ENCODE measurements at regions not wholly inside any gene's neighbourhood (a gene's known extent, or its start where the extent isn't known, plus 50 kb on each side); places are given as distances from the start of the nearest gene placed in this dataset.

GRCh38 chr10:110355141-110355831, 50.6 kb upstream of the SMNDC1 start:
- no peak for DNase-seq (ENCODE audit: low read depth)

DNA sequence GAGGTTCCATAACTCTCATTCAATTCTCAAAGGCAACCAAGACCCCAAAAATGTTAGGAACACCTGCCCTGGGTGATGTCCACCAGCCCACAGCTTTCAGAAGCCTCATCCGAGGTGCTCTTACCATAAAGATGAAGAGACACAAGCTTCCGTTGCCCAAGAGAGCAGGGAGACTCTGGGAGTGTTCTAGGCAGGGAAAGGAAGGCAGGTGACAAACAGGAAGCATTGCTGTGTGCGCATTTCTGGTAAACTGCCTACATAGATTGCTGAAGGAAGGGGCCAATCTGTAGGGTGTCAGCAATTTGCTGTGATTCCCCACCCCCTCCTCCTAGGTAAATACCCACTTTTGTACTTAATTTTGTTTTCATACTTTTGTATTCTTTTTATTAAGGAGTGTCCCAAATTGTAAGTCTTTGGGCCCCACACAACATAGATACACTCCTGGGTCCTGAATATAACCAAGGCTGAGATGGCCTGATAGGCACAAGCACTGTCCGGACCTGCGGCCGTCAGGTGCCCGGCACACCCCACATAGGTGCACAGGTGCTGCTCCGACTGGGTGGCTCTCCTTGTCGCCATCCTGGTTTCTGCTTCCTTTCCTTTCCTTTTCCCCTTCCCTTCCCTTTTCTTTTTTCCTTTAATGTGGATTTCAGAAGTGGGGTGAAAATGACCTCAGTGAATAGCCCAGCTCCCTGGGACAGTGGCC, 51.4 kb upstream of the SMNDC1 start:
- no peak for DNase-seq (ENCODE audit: low read depth)

DNA sequence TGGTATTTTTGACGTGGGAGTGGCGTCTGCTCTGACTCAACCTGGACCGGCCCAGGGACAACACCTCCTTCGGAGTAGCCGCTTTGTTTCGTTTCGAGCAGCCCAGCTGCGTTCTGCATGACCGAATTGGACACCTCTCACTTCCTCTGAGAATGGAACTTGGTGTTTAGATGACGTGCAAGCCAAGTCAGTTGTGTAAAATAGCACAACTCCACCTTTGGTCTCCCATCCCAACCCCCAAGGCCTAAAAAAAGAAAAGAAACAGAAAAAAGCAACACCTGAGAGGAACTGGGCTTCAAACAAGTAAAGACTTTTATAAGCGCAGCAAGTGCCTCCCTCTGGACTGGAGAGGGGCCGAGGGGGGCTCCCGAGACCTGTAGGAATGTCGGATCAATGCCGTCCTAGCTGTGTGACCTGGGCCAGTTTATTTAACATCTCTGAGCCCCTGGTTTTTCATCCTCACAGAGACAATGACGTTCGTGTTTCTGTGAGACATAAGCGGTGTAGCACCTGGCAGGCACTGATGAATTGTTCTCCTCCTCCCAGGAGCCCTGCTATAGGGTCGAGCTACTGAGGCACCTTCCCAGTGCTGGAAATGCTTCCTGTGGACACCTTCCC, 52.0 kb upstream of the SMNDC1 start:
- DNase-seq (ENCODE audit: low read depth): peak; percentile 36

- DNase-seq (ENCODE audit: low read depth): peak; percentile 33
These were observed 52.6 kb upstream of the SMNDC1 start for GRCh38 chr10:110357252-110357780.

GRCh38 chr10:110357871-110358270, 53.2 kb upstream of the SMNDC1 start:
- no peak for DNase-seq (ENCODE audit: low read depth)

DNA sequence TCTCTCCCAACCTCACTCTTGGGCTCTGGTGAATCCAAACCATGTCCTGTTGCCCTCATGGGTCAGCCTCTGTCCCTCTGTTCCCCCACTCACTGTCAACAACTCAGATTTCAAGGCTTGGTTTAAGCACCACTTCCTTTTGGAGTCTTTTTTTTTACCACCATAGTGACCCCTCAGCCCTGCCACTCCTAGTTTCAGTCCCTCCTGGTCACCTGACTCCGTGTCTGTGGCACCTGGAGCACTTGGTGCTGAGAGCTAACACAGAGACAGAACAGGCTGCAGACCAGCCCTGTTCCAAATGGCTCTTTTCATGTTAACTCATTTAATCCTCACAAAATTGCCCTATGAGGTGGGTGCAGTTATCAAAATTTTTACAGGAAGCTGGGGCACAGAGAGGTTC, 53.6 kb upstream of the SMNDC1 start:
- DNase-seq (ENCODE audit: low read depth): no peak

DNA sequence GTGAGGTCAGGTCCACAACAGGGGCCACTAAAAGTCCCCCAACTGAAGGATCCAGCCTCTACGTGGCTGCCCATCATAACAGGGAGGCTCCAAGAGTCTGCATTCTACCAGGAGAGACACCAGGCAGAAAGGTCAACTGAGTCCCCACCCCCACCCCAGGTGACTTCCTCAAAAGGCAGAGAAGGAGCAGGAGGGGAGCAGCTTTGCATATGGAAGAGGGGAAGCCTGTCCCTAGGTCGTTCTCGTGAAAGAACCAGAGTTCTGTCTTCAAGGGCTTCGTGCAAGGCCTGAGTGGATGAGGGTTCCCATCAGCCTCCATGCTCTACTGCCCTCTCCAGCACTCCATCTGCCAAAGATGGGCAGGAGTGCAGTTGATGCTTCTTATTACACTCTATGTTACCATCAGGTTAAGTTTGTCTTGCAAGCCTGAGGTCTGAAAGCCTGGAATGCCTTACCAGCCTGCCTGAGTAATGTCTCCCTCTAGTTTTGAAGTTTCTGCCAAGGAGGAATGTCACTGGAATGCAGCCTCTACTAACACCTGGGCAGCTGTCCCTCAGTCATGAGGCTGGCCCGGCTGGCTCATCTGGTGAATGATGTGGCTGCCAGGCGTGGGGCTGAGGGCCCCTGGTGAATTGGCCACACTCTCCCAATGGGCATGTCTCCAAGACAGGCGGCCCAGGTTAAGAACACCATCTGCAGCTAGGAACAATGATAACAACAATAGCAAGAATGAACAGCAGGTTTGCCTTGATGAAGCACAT, 54.3 kb upstream of the SMNDC1 start:
- DNase-seq (ENCODE audit: low read depth): no peak

DNA sequence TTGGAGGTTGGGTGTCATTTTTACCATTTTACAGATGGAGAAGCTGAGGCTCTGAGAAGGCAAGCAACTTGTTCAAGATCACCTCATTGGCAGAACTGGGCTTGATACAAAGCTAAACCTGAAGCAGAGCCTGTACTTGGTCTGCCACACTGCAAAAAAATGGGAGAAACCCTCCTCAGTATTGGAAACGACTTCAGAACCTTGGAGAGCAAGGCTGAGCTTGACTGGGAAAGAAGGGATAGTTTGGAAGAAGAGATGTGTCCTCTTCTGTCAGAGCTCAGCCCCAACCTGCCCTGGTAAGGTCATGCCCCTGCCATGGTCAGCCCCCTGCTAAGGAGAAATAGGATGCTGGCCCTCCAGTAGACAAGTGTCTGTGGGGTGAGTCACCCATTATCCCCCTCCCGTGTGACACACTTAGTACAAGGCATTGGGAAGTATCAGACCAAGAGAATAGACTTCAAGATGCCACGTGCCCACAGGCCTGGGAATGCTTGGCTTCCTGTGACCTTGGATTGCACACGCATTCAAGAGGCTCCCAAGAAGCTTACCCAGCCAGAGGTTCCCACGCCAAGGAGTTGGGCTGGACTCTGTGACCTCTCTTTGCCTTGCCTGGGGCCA, 56.2 kb upstream of the SMNDC1 start:
- DNase-seq (ENCODE audit: low read depth): no peak

DNA sequence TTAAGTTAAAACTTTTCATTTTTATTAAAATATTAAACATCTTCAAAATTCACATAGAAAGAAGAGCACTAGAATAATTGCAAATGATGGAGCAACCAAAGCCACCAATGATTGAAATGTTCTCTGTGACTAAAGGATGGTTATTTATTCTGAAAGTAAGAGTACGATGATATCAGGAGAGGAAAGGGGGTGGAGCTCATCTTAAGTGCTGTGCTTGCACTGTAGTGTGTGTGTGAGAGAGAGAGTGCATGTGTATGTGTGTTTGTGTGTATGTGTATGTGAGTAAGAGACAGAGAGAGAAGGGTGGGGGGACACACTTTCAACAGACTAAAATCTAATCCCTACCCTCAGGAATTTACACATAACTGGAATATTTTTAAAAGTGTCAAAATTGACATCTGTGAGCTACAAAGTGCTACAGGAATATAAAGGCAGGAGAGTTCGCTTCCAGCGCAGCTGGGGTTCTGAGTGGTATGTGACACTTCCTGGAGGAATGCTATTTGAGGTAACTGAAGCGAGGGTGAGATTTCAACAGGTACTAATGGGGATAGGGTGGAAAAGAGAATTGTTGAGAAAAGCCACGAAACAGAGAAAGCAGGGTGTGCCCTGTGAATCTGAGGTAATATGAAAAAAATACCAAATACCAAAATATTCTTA, 57.2 kb upstream of the SMNDC1 start:
- DNase-seq (ENCODE audit: low read depth): no peak

DNA sequence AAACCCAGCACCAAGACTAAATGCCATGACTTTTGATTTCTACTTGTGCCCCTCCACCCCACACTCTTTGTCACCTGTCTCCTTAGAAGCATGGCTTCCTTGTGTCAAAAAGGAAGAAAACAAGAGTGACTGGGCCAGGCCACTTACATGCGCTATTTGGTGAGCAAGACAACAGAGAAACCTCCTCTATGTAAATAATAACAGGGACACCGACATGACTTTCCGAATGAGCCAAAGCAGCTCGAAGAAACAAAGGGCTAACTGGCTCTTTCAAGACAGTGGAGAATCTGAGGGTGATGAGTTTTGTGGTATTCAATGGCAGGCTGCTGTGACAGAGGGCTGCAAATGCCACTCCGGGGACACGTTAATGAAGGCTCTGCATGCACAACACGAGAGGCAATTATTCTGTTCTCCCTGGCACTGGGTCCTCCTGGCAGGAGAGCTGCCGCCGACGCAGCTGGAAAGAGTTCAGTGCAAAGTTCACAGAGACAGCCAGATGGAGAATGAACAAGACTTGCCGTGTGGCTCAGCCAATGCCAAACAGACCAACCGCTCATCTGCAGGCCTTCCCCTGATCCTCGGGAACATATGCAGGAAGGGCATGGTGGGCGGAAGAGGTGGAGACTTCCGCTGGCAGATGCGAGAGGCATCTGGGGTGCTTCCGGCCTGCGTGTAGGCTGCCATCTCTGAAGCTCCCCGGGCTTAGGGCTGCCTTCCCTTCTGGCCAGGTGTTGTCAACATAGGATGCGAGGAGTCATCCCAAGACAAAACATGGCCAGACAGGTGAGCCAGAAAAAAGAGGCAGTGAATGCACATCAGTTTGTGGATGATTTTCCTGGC, 59.1 kb upstream of the SMNDC1 start:
- no peak for DNase-seq (ENCODE audit: low read depth)

- DNase-seq (ENCODE audit: low read depth): no peak
These were observed 59.8 kb upstream of the SMNDC1 start for GRCh38 chr10:110364531-110364937.

DNA sequence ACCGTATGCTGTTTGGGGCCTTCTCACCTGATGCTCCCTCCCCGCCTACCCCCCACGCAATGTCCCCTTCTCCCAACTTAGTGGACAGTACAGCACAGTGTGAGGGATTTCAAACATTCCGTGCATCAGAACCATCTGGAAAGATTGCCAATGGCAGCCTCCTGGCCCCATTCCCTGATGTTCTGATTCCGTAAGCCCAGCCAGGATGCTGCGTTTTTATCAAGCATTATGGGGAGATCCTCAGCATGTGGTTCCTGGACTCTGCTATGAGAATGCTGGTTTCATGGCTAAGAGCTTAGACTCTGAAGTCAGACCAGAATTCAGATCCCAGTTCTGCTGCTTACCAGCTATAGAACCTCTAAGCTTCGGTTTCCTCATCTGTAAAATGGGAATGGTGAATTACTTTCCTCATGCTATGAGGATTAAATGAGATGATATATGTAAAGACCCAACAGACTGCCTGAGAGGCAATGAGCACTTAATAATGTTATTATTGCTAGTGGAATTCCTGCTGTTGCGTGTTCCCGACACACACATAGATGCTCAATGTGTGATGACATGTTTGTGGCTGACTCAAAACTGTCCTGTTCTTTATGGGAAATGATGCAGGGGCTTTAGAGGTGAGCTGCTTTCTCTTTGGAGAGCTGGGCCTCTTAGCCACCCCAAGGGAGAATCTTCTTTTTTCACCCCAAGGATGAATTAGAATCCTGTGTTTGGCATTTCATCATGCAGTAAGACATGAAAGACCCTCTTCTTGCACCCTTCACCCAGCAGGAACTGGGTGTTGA, 60.8 kb upstream of the SMNDC1 start:
- no peak for DNase-seq (ENCODE audit: low read depth)

DNA sequence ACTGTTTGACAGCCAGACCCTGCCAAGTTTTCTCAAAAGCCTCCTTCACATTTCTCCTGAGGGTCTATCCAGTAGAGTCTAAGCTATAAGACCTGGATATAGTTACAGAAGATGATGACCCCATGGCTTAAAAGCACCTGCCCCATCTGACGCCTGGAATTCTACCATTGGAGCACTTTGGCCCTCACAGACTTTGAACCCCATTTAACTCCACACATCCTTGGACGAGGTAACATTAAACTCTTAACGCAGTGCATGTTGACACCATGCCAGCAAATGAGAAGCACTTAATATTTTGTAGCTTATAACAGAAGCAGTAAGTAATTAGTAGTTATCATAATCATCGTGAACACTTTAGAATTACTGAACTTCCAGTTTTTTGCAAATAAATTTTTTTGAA, 61.9 kb upstream of the SMNDC1 start:
- DNase-seq (ENCODE audit: low read depth): no peak

- DNase-seq (ENCODE audit: low read depth): no peak
These were observed 63.3 kb upstream of the SMNDC1 start for GRCh38 chr10:110368002-110368401.

DNA sequence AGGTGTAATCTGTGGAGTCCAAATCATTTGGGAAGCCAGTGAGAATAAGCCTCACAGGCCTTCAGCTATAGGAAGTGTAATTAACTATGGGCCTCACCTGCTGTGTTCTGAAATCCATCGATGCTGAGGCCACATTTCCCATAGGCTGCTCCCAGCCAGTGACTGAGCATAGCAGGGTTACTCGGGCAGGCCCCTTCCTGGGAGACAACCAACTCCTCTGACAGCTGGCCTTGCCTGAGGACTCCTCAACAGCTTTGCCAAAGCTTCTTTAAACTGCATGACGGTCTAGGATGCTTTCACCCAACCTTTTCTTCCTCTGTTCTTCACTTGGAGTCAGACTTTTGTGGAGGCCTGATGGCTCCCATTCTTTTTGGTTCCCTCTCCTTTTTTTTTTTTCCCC, 63.8 kb upstream of the SMNDC1 start:
- DNase-seq (ENCODE audit: low read depth): no peak

DNA sequence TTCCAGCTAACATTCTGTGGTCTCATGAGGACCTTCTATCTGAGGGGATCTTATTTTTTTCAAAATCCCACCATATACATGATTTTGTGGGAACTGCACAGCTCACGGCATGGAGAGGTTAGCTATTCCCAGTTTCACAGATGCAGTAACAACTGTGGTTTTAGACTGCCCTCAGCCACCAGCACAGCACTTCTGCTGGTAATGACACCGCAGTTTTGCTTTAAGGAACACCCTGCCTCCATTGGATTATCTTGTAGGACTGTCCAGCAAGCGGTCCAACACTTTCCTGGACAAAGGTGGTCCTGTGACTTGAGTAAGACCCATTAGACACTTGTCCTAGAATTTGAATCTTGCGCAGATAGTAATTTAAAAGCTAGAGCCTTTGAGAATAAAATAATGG, 65.3 kb upstream of the SMNDC1 start:
- DNase-seq (ENCODE audit: low read depth): no peak

- DNase-seq (ENCODE audit: low read depth): no peak
These were observed 67.9 kb upstream of the SMNDC1 start for GRCh38 chr10:110372656-110373055.

DNA sequence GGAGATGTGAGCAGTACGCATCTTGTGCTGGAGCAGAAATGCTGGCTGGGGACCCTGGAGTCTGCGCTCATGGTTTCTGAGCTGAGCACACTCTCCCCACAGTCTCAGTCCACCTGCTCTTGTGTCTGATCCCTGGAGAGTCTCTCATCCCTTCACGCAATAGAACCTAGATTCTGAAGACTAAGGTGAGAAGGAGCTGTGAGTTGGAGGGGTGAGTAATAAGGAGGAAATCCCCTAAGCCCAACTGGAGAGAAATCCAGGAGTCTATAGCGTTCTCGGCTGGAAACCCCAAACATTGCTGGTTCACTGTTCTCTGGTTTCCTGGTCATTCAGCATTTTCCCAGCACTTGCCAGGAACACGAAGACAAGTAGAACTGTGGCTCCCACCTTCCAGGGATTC, 68.3 kb upstream of the SMNDC1 start:
- DNase-seq (ENCODE audit: low read depth): no peak

GRCh38 chr10:110373857-110374654, 69.3 kb upstream of the SMNDC1 start:
- DNase-seq (ENCODE audit: low read depth): no peak

Data from activated T-helper 1 cell treated with Interleukin-2 at 50 U/mL for 16 hours (primary cell).